Endothelial cell of umbilical vein (primary cell): ENCODE measurements at regions not wholly inside any gene's neighbourhood (a gene's known extent, or its start where the extent isn't known, plus 50 kb on each side); places are given as distances from the start of the nearest gene placed in this dataset.

ENCODE experiments used
- BruUV-seq: library from RNA; stranded (reverse); fragments of 400-500 nt; replicated peaks from 2 replicates; lab custom pipeline; 2021; lab: Mats Ljungman, UMichigan
- CTCF ChIA-PET: fragments of 300-600, 350-600 bp; sonication (Branson Sonifier 250); formaldehyde crosslinking; loops from one replicate; lab custom pipeline; 2021; ENCODE audit warnings: antibody characterized with exemption, inconsistent platforms; lab: Charles Lee
- POLR2A ChIA-PET: fragments of 300-600, 350-600 bp; sonication (Branson Sonifier 250); formaldehyde crosslinking; loops from one replicate; lab custom pipeline; 2021; ENCODE audit warnings: antibody characterized with exemption, inconsistent platforms; lab: Charles Lee
- DNase-seq: peaks from one replicate; pipeline ENCODE4 v3.0.0-alpha.2; 2011; ENCODE audit warnings: low read depth, low spot score
- FAIRE-seq: peaks from 2 replicates; lab custom pipeline; 2011; peaks lifted over from hg19 to GRCh38; lab: Jason Lieb, UNC
- H2AFZ ChIP-seq: 2 replicates; pipeline ENCODE4 v1.6.0; 2012; ENCODE audit warnings: low read depth, low read length, control low read depth, inconsistent platforms
- H3K27ac ChIP-seq: 2 replicates; pipeline ENCODE4 v1.5.1; 2011; ENCODE audit warnings: low read depth, mild to moderate bottlenecking, control low read depth, low read length, moderate library complexity; ENCODE audit not compliant: insufficient read depth
- H3K27me3 ChIP-seq, 2 experiments: 2 replicates each; pipeline versions ENCODE4 v1.6.0 to v1.6.1; 2011; ENCODE audit warnings: low read length in 2 of 2, mixed read lengths in 1 of 2; ENCODE audit not compliant: control insufficient read depth in 2 of 2, insufficient read depth in 2 of 2
- H3K36me3 ChIP-seq, 2 experiments: 2 replicates in 1 of 2; 3 replicates in 1 of 2; pipeline ENCODE4 v1.5.1; 2011; ENCODE audit warnings: low read length in 2 of 2, mild to moderate bottlenecking in 1 of 2, moderate library complexity in 1 of 2; ENCODE audit not compliant: control insufficient read depth in 2 of 2, insufficient read depth in 2 of 2; ENCODE audit errors: extremely low read depth in 1 of 2
- H3K4me1 ChIP-seq: 3 replicates; pipeline ENCODE4 v1.5.1; 2011; ENCODE audit warnings: mild to moderate bottlenecking, low read length; ENCODE audit not compliant: control insufficient read depth, insufficient read depth; ENCODE audit errors: extremely low read depth
- H3K4me2 ChIP-seq: 2 replicates; pipeline ENCODE4 v1.6.1; 2011; ENCODE audit warnings: low read length, control low read depth, mixed read lengths; ENCODE audit not compliant: insufficient read depth
- H3K4me3 ChIP-seq, 3 experiments: fragments of 200-600 bp in 1 of 3; sonication (generic), shearing (Covaris generic) in 1 of 3; replicated peaks in 1 of 3; 2 replicates each; pipeline ENCODE4 v1.5.1; 2011 to 2016; ENCODE audit warnings: control low read depth in 3 of 3, low read length in 3 of 3, mild to moderate bottlenecking in 2 of 3, inconsistent platforms in 1 of 3, low read depth in 1 of 3, moderate library complexity in 1 of 3; ENCODE audit not compliant: insufficient read depth in 1 of 3
- H3K79me2 ChIP-seq: 2 replicates; pipeline ENCODE4 v1.6.0; 2012; ENCODE audit warnings: low read length, inconsistent platforms; ENCODE audit not compliant: control insufficient read depth, insufficient read depth
- H3K9ac ChIP-seq: replicated peaks from 2 replicates; pipeline ENCODE3; 2011; ENCODE audit warnings: low read length, control low read depth; ENCODE audit not compliant: insufficient read depth; ENCODE audit errors: extremely low read depth
- H3K9me1 ChIP-seq: replicated peaks from 3 replicates; pipeline ENCODE4 v1.6.0; 2011; ENCODE audit warnings: mild to moderate bottlenecking, low read length; ENCODE audit not compliant: control insufficient read depth, insufficient read depth; ENCODE audit errors: extremely low read depth
- H3K9me3 ChIP-seq: replicated peaks from 2 replicates; pipeline ENCODE4 v1.5.1; 2012; ENCODE audit warnings: low read length, inconsistent platforms; ENCODE audit not compliant: control insufficient read depth, insufficient read depth
- H4K20me1 ChIP-seq: replicated peaks from 2 replicates; pipeline ENCODE3; 2011; ENCODE audit warnings: mild to moderate bottlenecking, low read length; ENCODE audit not compliant: control insufficient read depth, insufficient read depth; ENCODE audit errors: extremely low read depth
- EZH2 ChIP-seq: IDR thresholded peaks from 2 replicates; pipeline ENCODE4 v1.6.1; 2012; ENCODE audit warnings: borderline replicate concordance, low read depth, mild to moderate bottlenecking, moderate library complexity, low read length, inconsistent platforms; ENCODE audit not compliant: severe bottlenecking
- FOS ChIP-seq: IDR thresholded peaks from 2 replicates; pipeline ENCODE4 v1.6.1; 2011; ENCODE audit warnings: mild to moderate bottlenecking, low read length, moderate library complexity, borderline replicate concordance; ENCODE audit not compliant: insufficient read depth
- GATA2 ChIP-seq: IDR thresholded peaks from 2 replicates; pipeline ENCODE4 v1.7.0; 2011; ENCODE audit warnings: low read depth, mild to moderate bottlenecking, moderate library complexity, mixed read lengths, low read length; ENCODE audit not compliant: insufficient read length, insufficient read depth
- JUN ChIP-seq: IDR thresholded peaks from 2 replicates; pipeline ENCODE4 v1.6.1; 2011; ENCODE audit warnings: borderline replicate concordance, low read depth; ENCODE audit not compliant: insufficient read length, insufficient read depth
- MYC ChIP-seq: IDR thresholded peaks from one replicate; pipeline ENCODE4 v1.6.1; 2011; ENCODE audit warnings: mild to moderate bottlenecking, low read depth, low read length
- POLR2A ChIP-seq: IDR thresholded peaks from 2 replicates; pipeline ENCODE4 v1.6.1; 2012; ENCODE audit warnings: low read depth, mild to moderate bottlenecking, control low read depth, low read length
- POLR2AphosphoS5 ChIP-seq: IDR thresholded peaks from 2 replicates; pipeline ENCODE4 v1.6.1; 2012; ENCODE audit warnings: low read depth, mild to moderate bottlenecking, control low read depth, low read length, moderate library complexity; ENCODE audit not compliant: insufficient read depth
- dilution Hi-C: fragments of 300-500 bp; cut with MboI; formaldehyde crosslinking; loops from one replicate; pipeline ENCODE4 v1.15.0; 2019; ENCODE audit warnings: low sequenced_read_pairs; ENCODE audit not compliant: extremely low pct_ligation_motif_present
- intact Hi-C: fragments of 100-400 bp; cut with micrococcal nuclease; formaldehyde crosslinking; loops from one replicate; pipeline ENCODE4 v1.10.0; 2022
- TF ChIP-seq, protein P1 (sequence below): IDR thresholded peaks from 2 replicates; pipeline ENCODE4 v1.6.1; 2011; ENCODE audit not compliant: insufficient read depth, insufficient read length
- TF ChIP-seq, protein P2 (sequence below), 2 donors: IDR thresholded peaks; 1 replicate in 1 of 2; 2 replicates in 1 of 2; pipeline ENCODE4 v1.5.1; 2011; ENCODE audit warnings: low read length in 2 of 2, mild to moderate bottlenecking in 2 of 2, moderate library complexity in 2 of 2, control low read depth in 1 of 2, inconsistent platforms in 1 of 2, low read depth in 1 of 2; ENCODE audit not compliant: insufficient read depth in 1 of 2; ENCODE audit errors: extremely low read depth in 1 of 2

DNA sequence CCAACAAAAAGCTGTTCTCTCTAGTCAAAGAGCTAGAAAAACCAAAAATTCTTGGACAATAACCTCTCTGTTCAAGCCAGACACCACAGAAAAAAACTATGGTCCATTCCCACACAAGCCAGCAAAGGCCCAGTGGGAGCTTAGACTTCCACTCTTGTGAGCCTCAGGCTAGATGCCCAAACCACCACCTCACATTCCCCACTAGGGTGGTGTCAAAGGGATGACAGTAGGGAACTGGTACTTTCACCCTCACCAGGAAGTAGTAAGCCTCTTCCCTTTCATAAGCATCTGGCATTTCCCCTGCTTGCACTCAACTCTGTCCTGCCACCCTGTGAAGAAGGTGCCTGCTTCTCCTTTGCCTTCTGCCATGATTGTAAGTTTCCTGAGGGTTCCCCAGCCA lies 58.4 kb upstream of the RNF217 start:
- FAIRE-seq (no peak), DNase-seq (no peak)
- Histone ChIP-seq H3K9me1 (no peaks in the 10 kb centered on the region), H3K79me2 (no peaks in the 10 kb centered on the region), H3K9me3 (no peaks in the 10 kb centered on the region), H2AFZ (no peak overlapping the region), H3K4me1 (no peaks in the 10 kb centered on the region), H3K4me3 (no peak overlapping the region), H3K9ac (no peak overlapping the region), H4K20me1 (no peaks in the 10 kb centered on the region), H3K4me2 (no peak overlapping the region), H3K27me3 (no peaks in the 10 kb centered on the region), H3K36me3 (no peaks in the 10 kb centered on the region), H3K27ac (no peak overlapping the region)
- POLR2A ChIA-PET = no interaction called here
- dilution Hi-C loops (no loop called here), intact Hi-C loops (no loop called here)
- BruUV-seq = no TSS peak
- TF ChIP-seq MYC (no peak), POLR2AphosphoS5 (no peak), GATA2 (no peak), POLR2A (no peak), JUN (no peak), EZH2 (no peak), FOS (no peak)
- TF ChIP-seq, protein P1, sequence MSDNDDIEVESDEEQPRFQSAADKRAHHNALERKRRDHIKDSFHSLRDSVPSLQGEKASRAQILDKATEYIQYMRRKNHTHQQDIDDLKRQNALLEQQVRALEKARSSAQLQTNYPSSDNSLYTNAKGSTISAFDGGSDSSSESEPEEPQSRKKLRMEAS = no peak
- TF ChIP-seq, protein P2, sequence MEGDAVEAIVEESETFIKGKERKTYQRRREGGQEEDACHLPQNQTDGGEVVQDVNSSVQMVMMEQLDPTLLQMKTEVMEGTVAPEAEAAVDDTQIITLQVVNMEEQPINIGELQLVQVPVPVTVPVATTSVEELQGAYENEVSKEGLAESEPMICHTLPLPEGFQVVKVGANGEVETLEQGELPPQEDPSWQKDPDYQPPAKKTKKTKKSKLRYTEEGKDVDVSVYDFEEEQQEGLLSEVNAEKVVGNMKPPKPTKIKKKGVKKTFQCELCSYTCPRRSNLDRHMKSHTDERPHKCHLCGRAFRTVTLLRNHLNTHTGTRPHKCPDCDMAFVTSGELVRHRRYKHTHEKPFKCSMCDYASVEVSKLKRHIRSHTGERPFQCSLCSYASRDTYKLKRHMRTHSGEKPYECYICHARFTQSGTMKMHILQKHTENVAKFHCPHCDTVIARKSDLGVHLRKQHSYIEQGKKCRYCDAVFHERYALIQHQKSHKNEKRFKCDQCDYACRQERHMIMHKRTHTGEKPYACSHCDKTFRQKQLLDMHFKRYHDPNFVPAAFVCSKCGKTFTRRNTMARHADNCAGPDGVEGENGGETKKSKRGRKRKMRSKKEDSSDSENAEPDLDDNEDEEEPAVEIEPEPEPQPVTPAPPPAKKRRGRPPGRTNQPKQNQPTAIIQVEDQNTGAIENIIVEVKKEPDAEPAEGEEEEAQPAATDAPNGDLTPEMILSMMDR (IDR thresholded peaks at IDR 0.05; ENCODE audit: extremely low read depth in 1 of 2, insufficient read depth in 1 of 2, low read depth in 1 of 2, low read length in 2 of 2) = no peak
- CTCF ChIA-PET = interaction anchor here (1.1 kb wide), 1 partner anchor 210 kb away, joined by 4 read pairs; no protein-coding TSS in a partner anchor
